ENCODE measurements at regions not wholly inside any gene's neighbourhood (a gene's known extent, or its start where the extent isn't known, plus 50 kb on each side); places are given as distances from the start of the nearest gene placed in this dataset.

DNA sequence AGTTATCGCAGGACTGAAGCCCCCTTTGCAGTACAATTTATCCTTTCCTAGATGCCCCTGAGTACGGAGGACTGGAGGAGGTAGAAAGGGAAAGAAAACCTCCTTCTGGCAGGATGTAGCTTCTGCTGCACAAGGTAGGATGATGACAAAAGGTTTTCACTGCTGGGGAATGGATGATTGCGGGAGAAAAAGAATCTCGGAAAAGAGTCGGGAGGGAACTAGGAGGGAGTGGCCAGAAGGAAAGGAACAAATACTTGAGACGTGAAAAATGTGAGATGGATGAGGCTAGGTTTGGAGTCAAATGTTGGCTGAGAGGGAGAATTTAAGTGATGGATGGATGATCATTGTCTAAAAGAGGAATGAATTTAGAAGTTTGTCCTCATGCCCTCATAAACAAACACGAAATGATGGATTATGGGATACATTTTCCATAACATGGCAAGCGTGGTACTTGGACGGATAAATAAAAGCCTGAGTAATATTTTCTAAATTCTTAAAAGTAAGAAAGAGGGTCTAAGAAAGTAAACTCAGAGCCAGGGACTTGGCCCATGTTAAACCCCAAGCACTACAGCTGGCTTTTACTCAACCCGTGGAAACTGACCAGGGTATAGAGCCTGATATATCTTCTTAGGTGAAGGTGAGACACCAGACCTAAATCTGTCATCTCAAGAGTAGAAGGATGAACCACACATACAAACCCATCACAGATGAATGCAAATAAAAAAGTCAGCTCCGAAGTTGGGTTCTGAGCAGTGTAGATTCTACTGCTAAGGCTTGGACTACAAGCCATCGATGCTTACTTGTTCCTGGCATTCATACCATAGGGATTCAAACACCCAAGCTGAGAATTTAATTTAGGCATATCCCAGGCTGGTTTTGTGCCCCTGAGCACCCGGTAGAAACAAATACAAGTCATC is 72.4 kb downstream of the HFE start:
- ATAC-seq (no peak), DNase-seq (no peak), FAIRE-seq (no peak)
- H3K27me3 ChIP-seq = no peaks in the 10 kb centered on the region
- intact Hi-C loops (cut with DNase I) = loop anchor here in 1 of 3 donors (5.0 kb wide), 1 partner anchor 37 kb away; a partner anchor contains a TSS
- peak overlapping the region; percentile 82 to 97 (median 96) for H3K27ac ChIP-seq
- peaks cover 0 to 13% (median 5%) of the 10 kb centered on the region in 3 donors for H3K4me1 ChIP-seq
- peak overlapping the region; percentile 32 to 58 (median 50) for H3K4me3 ChIP-seq
- H3K36me3 ChIP-seq = no peaks in the 10 kb centered on the region
- WGBS, 2 donors = 19 to 20% methylated on average over 13 of the region's 13 CpGs
- no peak for TF ChIP-seq CTCF (IDR thresholded peaks at IDR 0.05)
- H3K9me3 ChIP-seq = no peaks in the 10 kb centered on the region

GRCh38 chr6:26161322-26161721 is 74.1 kb downstream of the HFE start:
- DNase-seq (no peak), ATAC-seq (no peak), FAIRE-seq (no peak)
- no peak for TF ChIP-seq CTCF (IDR thresholded peaks at IDR 0.05)
- Histone ChIP-seq H3K36me3 (no peaks in the 10 kb centered on the region), H3K9me3 (no peaks in the 10 kb centered on the region), H3K27me3 (no peaks in the 10 kb centered on the region), H3K27ac (no peak overlapping the region), H3K4me3 (no peak overlapping the region), H3K4me1 (peaks cover 0 to 8% (median 5%) of the 10 kb centered on the region in 3 donors)
- 80 to 87% methylated on average over 3 of the region's 3 CpGs for WGBS, 2 donors
- intact Hi-C loops (cut with DNase I) = no loop called here

DNA sequence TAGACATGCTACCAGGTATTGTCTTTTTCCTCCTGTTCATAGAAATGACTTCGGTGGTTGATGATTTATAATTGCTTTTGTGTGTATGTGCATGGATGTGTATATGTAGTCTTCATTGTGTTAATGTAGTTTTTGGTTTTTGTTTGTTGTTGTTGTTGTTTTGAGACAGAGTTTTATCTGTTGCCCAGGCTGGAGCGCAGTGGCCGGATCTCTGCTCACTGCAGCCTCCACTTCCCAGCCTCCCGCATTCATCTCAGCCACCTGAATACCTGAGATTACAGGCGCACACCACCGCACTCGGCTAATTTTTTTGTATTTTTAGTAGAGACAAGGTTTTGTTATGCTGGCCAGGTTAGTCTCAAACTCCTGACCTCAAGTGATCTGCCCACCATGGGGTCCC is 75.2 kb downstream of the HFE start:
- Histone ChIP-seq H3K36me3 (no peaks in the 10 kb centered on the region), H3K4me1 (peaks cover 0 to 8% (median 5%) of the 10 kb centered on the region in 3 donors), H3K4me3 (no peak overlapping the region), H3K9me3 (no peaks in the 10 kb centered on the region), H3K27ac (no peak overlapping the region), H3K27me3 (no peaks in the 10 kb centered on the region)
- 87 to 90% methylated on average over 7 of the region's 7 CpGs for WGBS, 2 donors
- no peak for FAIRE-seq
- no peak for TF ChIP-seq CTCF (IDR thresholded peaks at IDR 0.05)
- intact Hi-C loops (cut with DNase I) = no loop called here
- no peak for ATAC-seq
- DNase-seq = no peak

DNA sequence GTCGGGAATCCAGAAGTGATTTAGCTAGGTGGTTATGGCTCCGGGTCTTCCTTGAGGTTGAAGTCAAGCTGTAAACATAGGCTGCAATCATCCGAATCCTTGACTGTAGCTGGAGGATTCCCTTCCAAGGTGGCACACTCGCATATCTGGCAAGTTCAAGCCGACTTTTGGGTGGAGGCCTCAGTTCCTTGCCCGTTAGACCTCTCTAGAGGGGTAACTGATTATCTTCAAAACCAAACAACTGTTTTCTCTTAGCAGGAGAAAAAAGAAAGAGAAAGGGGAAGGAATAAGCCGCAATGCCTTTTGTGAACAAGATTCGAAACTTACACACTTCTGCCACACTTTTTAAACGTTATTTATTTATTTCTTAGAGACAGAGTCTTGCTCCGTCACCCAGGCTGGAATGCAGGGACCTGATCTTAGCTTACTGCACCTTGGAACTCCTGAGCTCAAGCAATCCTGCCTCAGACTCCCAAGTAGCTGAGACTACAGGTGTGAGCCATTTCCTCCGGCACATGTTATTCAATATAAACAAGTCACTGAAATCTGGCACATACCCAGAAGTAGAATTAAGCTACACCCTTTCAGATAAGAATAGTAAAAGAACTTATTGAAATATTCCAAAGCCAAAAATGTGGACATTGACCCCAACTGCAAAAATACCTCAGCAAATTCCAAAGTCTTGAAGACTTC is 76.3 kb downstream of the HFE start:
- DNase-seq (no peak), FAIRE-seq (no peak), ATAC-seq (no peak)
- WGBS, 2 donors = 79 to 83% methylated on average over 11 of the region's 11 CpGs
- no peaks in the 10 kb centered on the region for H3K9me3 ChIP-seq
- TF ChIP-seq CTCF (IDR thresholded peaks at IDR 0.05) = no peak
- H3K36me3 ChIP-seq = no peaks in the 10 kb centered on the region
- no peaks in the 10 kb centered on the region for H3K27me3 ChIP-seq
- intact Hi-C loops (cut with DNase I) = no loop called here
- peaks cover 0 to 8% (median 5%) of the 10 kb centered on the region in 3 donors for H3K4me1 ChIP-seq
- no peak overlapping the region for H3K4me3 ChIP-seq
- H3K27ac ChIP-seq = no peak overlapping the region

Measured in pancreas (tissue), 10 donors.